Thyroid gland (tissue), 4 donors: ENCODE measurements at regions not wholly inside any gene's neighbourhood (a gene's known extent, or its start where the extent isn't known, plus 50 kb on each side); places are given as distances from the start of the nearest gene placed in this dataset.

Experiments
- CTCF ChIP-seq, 6 experiments: fragments of 200-600 bp in 3 of 6; fragments of 450-650 bp in 3 of 6; sonication (generic) in 3 of 6; IDR thresholded peaks; one replicate each; pipeline ENCODE4 v1.5.1; 2016 to 2019; ENCODE audit warnings: antibody characterized with exemption in 6 of 6, mild to moderate bottlenecking in 2 of 6, inconsistent platforms in 1 of 6, moderate library complexity in 1 of 6
- POLR2A ChIP-seq, 2 donors: fragments of 450-650 bp; IDR thresholded peaks; one replicate each; pipeline ENCODE4 v1.6.1; 2017; ENCODE audit warnings: antibody characterized with exemption in 2 of 2, mild to moderate bottlenecking in 2 of 2, moderate library complexity in 1 of 2

GRCh38 chr1:55519276-55519675 lies 304.1 kb upstream of the USP24 start:
- no peak for TF ChIP-seq CTCF (IDR thresholded peaks at IDR 0.05)
- TF ChIP-seq POLR2A (IDR thresholded peaks at IDR 0.05): no peak
